ENCODE measurements at regions not wholly inside any gene's neighbourhood (a gene's known extent, or its start where the extent isn't known, plus 50 kb on each side); places are given as distances from the start of the nearest gene placed in this dataset.

- intact Hi-C loops (cut with DNase I): no loop called here
- no peak for DNase-seq
Measured at GRCh38 chr19:23855676-23856075, 59.0 kb upstream of the ZNF726 start.

GRCh38 chr19:23851966-23852365 is 62.7 kb upstream of the ZNF726 start:
- intact Hi-C loops (cut with DNase I): no loop called here
- DNase-seq: no peak

DNA sequence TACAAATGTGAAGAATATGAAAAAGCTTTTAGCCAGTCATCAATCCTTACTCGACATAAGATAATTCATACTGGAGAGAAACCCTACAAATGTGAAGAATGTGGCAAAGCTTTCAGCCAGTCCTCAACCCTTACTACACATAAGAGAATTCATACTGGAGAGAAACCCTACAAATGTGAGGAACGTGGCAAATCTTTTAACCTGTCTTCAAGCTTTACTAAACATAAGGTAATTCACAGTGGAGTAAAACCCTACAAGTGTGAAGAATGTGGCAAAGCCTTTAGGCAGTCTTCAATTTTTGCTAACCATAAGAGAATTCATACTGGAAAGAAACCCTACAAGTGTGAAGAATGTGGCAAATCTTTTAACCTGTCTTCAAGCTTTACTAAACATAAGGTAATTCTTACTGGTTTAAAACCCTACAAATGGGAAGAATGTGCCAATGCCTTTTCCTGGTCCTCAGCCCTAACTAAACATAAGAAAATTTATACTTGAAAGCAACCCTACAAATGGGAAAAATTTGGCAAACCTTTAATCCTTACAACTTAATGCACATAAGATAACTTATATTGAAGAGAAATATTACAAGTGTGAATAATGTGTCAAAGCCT is 74.1 kb upstream of the ZNF681 start:
- intact Hi-C loops (cut with DNase I): no loop called here
- no peak for DNase-seq

DNA sequence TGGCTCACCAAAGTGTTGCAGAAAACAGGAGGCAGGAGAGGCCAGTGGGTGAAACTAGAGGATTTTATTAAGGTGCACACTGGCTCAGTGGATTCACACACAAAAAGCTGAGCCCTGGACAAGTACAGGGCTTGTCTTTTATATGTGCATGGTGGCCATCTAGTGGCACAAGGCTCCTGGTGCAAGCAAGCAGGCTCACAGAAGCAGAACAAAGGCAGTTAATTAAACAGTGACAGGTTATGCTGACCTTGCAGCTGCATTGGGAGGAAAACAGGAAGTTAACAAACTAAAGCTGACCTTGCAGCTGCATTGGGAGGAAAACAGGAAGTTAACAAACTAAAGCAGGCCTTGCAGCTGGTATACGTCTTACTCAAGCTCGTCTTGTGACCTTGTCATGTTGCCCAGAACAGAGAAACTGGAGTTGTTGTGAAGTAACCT is 65.3 kb upstream of the ZNF681 start:
- DNase-seq: no peak
- intact Hi-C loops (cut with DNase I): no loop called here

GRCh38 chr19:23822735-23823134 is 64.0 kb upstream of the ZNF681 start:
- intact Hi-C loops (cut with DNase I): no loop called here
- DNase-seq: no peak

GRCh38 chr19:23817519-23817918 is 58.8 kb upstream of the ZNF681 start:
- peak in 21 of 42 donors; percentile 5 to 45 (median 16) for DNase-seq
- intact Hi-C loops (cut with DNase I): no loop called here

DNA sequence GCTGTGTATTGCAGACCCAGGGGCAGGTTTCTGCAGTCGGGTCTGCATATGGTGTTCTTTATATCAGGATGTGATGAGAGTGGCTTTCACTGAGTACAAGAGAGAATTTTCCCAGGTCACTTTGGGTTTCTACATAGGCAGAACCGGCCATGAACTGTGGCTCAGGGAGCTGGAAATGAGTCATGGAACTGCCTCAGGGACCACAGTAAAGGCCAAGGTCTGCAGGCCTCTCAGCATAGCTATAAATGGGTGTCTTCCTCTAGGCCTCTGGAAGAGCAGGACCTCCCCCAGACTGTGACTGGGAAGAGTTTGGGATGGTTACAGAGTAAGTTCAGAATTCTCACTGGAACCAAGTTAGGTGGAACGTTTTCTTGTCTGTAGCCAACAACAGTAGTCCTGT is 51.8 kb upstream of the ZNF681 start:
- intact Hi-C loops (cut with DNase I): no loop called here
- no peak for DNase-seq
